ENCODE measurements at regions not wholly inside any gene's neighbourhood (a gene's known extent, or its start where the extent isn't known, plus 50 kb on each side); places are given as distances from the start of the nearest gene placed in this dataset.
"Not testable (repeated sequence)": the region's sequence is repeated elsewhere in the genome, so short reads cannot be mapped to it uniquely, and the experiment has no call there.

GRCh38 chr3:5366746-5367145 is 179.2 kb downstream of the EDEM1 start:
- DNase-seq = no peak

- not testable (repeated sequence) for DNase-seq
These were observed 184.0 kb downstream of the EDEM1 start for GRCh38 chr3:5371555-5371954.

GRCh38 chr3:5376761-5377160 is 189.3 kb downstream of the EDEM1 start:
- peak in 1 of 2 donors; percentile 11 for DNase-seq

GRCh38 chr3:5379266-5379665 is 191.8 kb downstream of the EDEM1 start:
- DNase-seq = not testable (repeated sequence)

- not testable (repeated sequence) for DNase-seq
These were observed 196.2 kb downstream of the EDEM1 start for GRCh38 chr3:5383486-5384263.

- no peak for DNase-seq
These were observed 197.2 kb downstream of the EDEM1 start for GRCh38 chr3:5384557-5385236.

- no peak for DNase-seq
These were observed 200.6 kb downstream of the EDEM1 start for GRCh38 chr3:5388091-5388490.

GRCh38 chr3:5389057-5389456 is 201.6 kb downstream of the EDEM1 start:
- DNase-seq = no peak

GRCh38 chr3:5390221-5390620 is 202.7 kb downstream of the EDEM1 start:
- DNase-seq = no peak

- DNase-seq = no peak
These were observed 203.6 kb downstream of the EDEM1 start for GRCh38 chr3:5390936-5391625.

- DNase-seq = no peak
These were observed 213.5 kb downstream of the EDEM1 start for GRCh38 chr3:5401002-5401401.

GRCh38 chr3:5404718-5405117 is 217.2 kb downstream of the EDEM1 start:
- no peak for DNase-seq

GRCh38 chr3:5411786-5412185 is 224.3 kb downstream of the EDEM1 start:
- DNase-seq = no peak

- no peak for DNase-seq
These were observed 235.6 kb downstream of the EDEM1 start for GRCh38 chr3:5423076-5423475.

GRCh38 chr3:5423523-5423922 is 236.0 kb downstream of the EDEM1 start:
- no peak for DNase-seq

- no peak for DNase-seq
These were observed 237.9 kb downstream of the EDEM1 start for GRCh38 chr3:5425371-5425770.

GRCh38 chr3:5426094-5426883 is 238.8 kb downstream of the EDEM1 start:
- DNase-seq = peak; percentile 48 to 49

- DNase-seq = no peak
These were observed 239.5 kb downstream of the EDEM1 start for GRCh38 chr3:5427021-5427420.

- DNase-seq = no peak
These were observed 240.4 kb downstream of the EDEM1 start for GRCh38 chr3:5427938-5428337.

GRCh38 chr3:5428607-5429516 is 241.4 kb downstream of the EDEM1 start:
- DNase-seq = no peak

GRCh38 chr3:5429517-5429890 is 242.0 kb downstream of the EDEM1 start:
- no peak for DNase-seq

GRCh38 chr3:5430701-5431100 is 243.2 kb downstream of the EDEM1 start:
- no peak for DNase-seq
